GM19467 (cell line): ENCODE measurements at regions not wholly inside any gene's neighbourhood (a gene's known extent, or its start where the extent isn't known, plus 50 kb on each side); places are given as distances from the start of the nearest gene placed in this dataset.

Source experiments
- ATAC-seq: cut with Tn5 transposase; IDR thresholded peaks from one replicate; pipeline ENCODE4 v1.9.1; 2021; ENCODE audit warnings: mild to moderate bottlenecking, moderate library complexity; ENCODE audit not compliant: unreplicated experiment

DNA sequence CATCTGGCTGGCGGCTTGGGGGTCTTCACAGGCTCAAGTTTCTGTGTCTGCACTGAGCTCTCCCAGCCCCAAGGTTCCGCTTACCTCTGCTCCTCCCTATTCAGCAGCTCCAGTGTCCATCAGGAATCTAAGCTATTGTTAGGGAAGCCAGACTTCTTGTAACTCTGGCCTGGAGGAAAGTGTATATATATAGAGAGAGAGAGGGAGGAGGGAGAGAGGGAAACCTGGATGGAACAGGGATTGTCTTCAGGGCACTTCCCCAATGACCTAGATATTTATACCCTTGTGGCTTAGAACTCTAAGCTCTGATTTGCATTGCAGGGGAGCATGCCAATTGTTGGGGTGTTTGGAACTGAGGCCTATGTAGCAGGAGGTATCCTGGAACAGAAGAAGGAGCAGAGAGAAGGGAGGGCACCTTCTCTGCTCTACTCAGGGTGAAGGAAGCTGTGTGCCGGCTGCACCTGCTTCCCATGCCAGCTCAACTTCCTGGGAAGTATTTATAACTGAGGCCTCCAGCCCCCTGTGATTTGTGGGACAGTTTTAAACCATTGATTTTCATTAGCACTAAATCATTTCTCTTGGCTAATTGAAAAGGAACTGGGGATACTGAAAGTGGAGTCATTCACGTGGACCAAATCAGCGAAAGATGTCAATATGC is 70.9 kb downstream of the NAV1 start:
- ATAC-seq, result no peak

DNA sequence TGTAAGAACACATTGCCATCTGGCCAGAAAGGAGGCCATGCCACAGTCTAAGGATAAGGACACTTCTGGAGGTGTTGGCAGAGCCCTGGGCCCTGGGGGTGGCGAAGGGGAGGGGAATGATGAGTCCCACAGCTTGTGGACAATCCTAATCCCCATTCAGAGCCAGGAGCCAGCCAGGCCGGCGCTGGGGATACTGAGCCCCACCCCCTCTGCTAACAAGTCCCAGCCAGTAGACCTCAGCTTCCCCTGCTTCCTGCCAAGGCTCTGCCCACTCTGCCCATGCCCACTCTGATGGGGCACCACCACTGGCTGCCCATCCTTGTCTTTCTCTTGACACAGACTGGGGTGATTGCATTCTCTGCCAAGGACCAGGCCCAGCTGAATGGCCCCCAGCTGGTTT is 71.9 kb downstream of the NAV1 start:
- ATAC-seq, result no peak

DNA sequence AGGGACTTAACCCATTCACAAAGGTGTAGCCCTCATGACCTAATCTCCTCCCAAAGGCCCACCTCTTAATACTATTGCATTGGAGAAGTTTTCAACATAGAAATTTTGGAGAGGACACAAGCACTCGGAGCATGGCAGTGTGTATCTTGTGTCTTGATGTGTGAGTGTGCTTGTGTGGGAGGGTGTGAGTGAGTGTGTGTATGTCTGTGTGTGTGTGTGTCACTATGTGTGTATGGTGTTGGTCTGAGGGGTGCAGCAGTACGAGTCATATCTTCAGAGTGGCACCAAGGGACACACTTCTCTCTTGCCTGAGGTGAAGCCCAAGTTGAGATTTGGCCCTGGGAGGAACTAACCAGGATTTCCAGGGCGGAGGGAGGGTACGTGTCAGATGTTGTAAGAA is 73.7 kb downstream of the NAV1 start:
- no peak for ATAC-seq

DNA sequence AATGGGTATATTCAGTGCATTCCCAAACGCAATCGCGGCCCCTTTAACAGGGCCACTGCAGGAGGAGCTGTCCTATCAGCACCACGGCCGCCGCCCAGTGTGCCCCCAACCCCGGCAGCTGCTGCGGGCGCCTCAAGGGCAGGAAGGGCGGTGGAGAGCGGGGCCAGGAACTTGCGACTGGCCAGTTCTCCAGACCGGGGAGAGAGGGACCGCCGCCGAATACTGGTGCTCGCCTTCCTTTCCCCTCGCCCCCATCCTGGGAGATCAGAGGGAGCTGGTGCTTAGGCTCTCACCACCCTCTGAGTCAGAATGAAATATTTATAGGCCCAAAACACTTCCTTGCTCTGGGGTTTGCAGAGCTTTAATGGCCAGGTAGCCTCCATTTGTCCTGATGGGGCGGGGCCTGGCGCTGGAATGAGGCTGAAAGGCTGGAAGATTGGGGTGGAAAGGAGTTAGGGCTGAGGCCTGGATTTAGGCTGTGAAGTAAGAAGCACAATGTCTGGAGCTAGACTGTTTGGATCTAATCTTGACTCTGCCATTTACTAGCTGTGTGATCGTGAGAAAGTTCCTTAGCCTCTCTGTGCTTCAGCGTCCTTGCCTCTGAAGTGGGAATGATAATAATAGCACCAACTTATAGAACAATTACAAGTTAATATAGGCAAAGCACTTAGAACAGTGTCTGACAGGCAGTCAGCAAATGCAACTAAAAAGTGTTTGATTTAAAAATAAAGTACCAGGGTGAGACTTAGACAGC is 75.5 kb downstream of the NAV1 start:
- no peak for ATAC-seq

DNA sequence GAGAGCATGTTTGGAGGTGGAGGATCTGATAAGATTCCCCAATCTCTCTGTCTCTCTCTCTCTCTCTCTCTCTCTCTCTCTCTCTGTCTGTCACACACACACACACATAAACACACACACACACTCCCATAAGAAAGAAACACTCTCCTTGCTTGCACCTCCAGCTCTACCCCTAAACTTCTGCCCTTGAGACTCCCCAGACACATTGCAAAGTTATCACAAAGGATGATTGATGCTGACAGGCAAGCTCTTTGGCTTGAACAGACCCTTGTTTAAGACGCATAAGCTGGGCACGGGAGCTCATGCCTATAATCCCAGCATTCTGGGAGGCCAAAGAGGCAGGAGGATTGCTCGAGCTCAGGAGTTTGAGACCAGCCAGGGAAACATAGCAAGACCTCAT is 78.2 kb downstream of the NAV1 start:
- no peak for ATAC-seq

DNA sequence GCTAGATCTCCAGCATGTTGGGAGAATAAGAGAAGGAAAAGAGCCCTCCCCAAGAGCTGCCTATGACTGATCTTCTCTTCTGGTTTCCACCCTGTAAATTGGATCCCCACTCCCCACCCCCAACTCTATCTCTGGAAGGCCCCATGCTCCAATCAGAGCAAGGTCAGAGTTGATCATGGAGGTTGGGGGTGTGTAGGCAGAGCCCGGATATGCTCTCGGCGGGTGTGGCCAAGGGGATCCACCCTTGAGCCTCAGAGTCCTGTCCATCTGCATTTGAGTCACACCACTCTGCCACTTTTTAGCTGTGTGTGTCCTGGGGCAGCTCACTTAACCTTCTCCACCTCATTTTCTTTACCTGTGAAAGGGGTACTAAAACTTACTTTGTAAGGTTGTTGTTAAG is 79.5 kb downstream of the NAV1 start:
- no peak for ATAC-seq

DNA sequence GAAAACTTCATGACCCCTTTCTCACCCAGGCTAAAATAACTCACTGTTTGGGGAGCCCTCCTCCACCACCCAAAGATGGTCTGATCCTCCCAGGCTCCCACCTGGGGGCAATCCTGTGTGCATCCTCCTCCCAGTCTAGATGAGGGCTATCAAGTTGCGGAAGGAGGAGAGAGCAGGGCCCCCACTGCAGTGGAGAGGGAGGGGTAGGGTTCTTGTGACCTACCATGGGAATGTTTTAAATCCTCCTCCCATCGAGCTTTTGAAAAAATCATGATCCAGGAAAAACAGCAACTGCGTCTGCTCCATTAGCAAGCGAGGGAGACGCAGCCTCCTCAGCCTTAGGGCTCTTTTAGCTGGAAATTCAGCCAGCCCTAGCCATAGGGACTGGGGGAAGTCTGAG is 80.0 kb downstream of the NAV1 start:
- no peak for ATAC-seq

DNA sequence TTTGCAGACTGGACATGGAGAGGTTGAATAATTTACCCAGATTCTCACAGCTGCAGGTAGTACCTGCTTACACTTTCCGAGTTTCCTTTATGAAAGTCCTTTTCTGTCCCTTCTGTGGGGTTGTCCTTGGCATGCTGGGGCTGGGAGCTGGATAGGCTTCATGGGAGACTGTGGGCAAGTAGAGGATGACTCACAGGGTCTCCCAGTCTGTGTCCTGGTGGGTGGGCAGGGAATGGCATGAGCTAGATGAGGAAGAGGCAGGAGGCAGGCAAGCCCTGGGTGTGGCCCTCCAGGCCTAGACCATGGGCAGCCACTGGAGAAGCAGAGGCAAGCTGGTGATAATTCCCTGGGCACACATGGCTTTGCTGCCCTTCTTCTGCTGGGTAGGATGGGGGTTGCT is 80.6 kb downstream of the NAV1 start:
- ATAC-seq, result no peak

DNA sequence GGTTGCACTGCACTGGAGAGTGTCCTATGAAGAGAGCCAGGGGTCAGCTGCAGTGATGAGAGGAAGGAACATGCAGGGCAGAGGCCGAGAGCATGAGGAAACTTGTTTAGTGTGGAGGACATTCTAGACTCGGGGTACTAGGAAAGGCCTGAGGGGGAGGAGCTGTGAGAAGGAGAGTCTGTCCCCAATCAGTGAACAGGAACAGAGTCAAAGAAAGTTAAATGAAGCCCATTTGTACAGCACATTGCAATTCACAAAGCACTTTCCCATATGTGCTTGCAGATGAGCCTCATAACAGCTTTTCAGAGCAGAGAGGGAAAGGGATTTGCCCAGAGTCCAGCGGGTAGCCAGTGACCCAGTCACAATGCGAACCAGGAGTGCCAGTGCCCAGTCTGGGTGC is 83.4 kb downstream of the NAV1 start:
- ATAC-seq, result no peak

DNA sequence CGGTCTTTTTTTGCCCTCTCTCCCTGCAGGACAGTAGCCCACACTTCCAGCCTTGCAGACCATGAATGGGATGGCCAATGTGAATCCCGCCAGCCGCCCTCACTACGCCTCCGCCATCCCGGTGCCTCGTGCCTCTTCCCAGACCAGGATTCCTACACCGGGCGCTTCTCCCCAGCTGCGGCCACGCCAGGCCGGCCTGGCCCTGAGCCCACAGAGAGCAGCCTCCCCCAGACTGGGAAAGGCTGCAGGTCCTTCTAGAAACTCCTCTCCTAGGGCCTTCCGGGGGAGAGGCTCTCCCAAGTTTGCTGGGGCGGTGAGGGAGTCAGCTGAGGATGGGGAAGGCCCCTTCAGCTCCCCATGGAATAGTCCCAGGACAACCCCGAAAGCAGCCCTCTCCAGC is 83.9 kb downstream of the NAV1 start:
- ATAC-seq, result no peak

DNA sequence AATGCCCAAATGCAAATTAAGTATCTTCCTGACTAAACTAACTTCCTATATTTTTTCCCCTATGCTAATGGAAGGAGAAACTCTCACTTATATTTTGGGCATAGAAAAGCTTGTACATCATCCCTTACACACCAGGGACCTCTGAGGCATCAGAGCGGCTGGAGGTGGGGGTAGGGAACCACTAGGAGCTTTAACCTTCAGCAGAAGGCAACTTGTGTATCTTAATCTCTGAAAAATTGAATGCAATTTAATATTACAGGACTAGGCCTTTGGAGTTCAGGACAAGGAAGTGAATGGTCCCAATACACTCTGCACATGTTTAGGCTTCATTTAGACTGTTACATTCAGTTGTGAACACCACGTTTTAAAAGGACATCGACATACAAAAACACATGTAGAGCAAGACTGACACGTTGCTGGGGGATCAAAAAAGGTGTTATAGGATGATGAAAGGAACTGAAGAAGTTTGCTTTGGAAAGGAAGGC is 85.9 kb downstream of the NAV1 start:
- no peak for ATAC-seq

DNA sequence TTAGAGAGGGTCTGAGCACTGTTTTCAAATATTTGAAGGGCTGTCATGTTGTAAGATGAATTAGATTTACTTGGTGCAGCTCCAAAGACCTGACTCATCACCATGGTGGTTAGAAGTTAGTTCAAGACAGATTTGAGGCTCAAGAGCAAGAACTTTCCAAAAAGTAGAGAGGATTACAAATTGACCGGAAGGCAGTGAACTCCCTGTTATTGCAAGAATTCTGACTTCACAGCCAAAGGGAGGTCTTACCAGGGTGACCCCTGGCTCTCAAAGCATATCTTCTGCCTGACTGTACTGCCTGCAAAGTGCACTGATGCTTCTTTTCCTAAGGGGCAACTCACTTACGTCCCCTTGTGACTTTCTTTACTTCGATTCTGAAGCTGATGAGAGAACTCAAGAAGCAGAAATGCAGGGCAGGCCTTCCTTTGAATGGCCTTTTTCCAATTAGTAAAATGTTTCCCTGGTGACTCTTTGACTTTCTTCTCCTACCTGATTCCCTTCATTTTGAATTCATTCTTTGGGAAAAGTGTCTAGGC is 86.4 kb downstream of the NAV1 start:
- no peak for ATAC-seq

DNA sequence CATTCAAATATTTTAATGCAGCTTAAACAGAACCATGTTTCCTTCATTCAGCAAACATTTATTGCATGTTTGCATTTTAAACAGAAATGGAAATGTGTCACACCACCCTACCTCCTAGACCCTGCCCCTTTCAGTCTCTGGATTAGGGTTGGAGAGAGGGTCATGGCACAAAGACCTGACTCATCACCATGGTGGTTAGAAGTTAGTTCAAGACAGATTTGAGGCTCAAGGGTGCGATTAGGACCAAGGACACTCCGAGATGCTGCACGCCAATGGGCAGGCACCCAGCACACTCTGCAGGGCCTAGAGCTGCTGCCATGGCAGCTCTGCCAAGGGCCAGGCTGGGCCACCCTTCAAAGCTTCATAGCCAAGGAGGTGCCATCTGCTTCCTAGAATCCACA is 86.9 kb downstream of the NAV1 start:
- ATAC-seq, result no peak

DNA sequence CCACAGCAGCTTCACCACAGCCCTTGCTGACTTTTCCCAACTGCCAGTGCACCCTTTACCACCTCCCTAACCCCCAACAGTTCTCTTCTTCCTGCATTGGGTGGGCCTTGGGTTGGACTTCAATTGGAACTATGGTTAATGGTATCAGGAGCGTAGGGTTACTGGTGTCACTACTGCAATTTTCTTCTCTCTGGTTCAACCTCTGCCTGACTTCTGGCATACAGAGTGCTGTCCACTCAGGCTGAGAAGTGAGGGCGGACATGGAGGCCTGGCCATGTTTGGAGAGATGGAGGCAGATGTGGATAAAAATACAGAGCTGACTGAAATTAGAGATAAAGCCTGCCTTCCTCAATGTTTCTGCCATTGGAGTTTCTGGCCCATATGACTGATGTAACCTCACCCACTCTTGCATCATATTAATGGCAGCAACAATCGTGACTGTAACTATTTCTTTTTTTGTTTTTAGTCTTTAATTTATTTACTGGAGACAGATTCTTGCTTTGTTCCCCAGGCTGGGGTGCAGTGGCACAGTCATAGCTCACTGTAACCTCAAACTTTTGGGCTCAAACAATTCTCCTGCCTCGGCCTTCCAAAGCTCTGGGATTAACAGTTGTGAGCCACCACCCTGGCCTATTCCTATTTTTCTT is 87.8 kb downstream of the NAV1 start:
- no peak for ATAC-seq

DNA sequence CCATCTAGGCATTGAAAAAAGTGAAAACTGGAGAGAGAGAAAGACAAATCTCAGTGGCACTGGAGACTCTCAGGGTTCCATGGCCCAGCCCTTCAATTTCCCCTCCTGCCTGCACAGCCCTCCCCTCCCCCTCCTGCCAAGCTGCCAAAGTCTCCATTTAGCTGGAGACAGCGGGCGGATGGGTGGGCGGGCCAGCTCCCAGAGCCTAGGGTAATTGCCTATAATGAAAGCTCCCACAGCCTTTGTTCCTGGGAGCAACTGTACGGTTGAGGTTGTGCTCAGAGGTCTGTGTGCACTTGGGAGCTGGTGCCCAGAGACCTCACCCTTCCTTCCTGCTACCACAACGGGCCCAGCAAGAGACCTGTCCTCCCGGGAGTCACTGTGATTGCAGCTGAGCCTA is 89.6 kb downstream of the NAV1 start:
- no peak for ATAC-seq

DNA sequence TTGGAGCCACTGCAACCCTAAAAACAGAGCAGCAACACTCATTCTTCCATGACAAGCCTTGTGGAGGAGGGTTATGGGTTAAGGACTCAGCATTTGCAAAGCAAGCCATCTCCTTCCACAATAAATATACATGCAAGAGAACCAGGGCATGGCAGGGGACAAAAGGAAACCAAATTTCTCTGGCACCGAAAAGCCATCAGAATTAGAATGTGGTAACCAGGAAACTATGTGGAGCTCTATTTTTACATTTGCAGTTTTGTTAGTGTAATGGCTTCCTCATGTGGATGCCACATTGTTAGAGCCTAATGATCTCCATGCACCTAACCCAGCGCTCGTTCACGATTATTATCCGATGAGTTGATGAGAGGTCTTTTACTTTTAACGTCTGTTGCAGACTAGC is 91.7 kb downstream of the NAV1 start:
- ATAC-seq, result no peak

DNA sequence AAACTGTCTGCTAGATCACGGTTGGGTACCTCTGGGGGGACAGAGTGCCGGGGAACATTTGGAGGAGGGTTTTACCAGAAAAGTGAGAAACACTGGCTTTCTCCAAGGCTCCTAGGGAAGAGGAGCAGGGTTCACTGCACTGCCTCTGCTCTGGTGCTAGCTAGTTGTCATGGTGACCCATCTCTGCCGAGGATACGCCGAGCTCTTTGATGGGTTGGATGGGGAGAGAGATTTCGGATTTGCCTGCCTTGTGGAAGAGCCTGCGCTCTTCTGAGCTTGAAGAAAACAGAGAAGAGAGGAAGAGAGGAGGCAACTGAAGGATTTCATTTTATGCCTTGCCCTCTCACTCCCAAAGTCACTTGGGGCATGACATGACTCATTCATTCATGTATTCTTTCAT is 92.1 kb downstream of the NAV1 start:
- ATAC-seq, result no peak

DNA sequence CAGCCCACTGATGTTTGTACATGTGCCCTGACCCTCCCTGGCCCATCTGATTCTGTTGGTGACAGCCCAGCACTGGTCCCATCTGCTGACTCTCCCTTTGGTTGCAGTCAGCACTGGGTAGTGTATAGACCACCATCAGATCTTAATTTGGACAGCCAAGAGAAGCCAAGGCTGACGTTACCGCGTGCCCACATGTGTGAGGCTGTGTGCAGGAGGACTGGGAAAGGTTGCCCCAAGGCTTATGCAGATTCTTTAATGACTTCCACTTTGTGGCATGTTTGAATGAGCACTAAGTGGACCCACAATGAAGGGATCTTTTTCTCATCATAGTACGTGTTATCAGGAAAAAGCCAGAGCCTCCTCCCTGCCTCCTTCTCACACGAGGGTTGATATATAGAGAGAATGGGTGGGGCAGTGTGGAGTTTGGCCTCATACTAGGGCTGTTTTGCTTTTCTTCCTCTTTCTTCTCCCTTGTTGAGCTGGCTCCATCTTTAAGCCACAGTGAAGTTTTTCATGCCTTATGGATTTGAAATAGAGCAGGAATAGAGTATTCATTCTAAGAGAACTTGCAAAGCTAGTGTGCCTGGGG is 93.5 kb downstream of the NAV1 start:
- ATAC-seq, result no peak

DNA sequence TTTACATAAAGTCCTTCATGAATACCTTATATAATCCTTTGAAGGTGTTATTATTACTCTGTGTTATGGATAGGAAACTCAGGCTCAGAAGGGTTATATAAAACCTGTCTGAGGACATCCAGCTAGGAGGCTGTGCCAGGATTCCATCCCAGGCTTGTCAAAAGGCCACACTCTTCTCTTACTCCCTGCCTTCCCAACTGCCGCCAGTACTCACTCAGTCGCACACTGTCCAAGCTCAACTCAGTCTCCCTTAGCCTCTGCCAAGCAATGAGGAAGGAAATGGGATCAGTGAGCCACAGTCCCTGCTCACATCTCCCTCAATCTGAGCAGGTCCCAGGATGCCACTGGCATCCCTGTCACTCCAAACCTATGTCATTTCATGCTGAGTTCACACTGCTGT is 94.4 kb downstream of the NAV1 start:
- ATAC-seq, result no peak

DNA sequence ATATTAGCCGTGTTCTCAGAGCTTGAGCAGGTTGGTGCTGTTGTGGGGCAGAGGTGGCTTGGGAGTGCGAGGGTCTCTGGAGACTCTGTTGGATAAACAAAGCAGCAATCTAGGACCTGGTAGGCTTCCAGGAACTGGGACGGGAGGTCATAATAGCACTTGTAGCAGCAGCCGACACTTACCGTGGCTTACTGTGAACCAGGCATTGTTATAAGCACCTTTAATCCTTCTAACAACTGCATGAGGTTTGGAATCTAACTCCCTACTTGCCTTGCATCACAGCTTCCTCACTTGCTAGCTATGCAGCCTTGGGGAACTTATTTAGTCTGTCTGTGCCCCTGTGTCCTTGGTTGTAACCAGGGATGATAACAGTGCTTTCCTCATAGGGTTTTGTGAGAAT is 94.9 kb downstream of the NAV1 start:
- no peak for ATAC-seq

DNA sequence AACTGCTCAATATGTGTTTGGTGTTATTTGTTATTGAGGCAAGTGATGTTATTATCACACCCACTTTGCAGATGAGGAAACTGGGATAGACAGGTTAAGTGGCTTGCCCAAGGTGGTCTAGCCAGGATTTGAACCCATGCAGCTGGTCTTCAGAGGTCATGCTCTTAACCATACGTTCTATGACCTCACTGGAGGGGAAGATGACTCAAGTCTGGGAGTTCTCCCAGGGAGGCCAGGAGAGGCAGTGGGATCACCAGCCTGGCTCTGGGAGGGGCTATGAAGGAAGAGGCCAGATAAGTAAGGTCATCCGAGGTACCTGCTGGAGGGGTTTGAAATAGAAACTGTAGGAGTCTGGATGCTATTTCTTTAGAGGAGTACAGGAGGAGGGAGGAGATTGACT is 95.3 kb downstream of the NAV1 start:
- ATAC-seq, result no peak

DNA sequence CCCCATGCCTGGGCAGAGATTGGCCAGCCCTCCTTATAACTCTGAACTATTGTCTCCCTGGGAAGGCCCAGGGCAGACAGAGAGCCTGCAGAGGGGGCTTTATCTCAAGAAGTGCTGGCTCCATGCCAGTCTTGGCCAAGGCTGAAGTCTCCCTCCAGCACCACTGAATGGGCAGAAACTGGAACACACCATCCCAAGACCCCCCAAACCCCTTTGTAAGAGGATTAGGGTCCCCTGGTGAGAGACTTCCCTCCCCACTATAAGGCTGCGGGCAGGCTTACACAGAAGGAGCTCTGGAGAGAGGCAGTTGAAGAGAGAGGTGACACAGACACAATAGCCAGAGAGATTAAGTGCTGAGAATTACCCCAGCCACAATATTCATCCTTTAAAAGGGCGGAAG is 97.2 kb downstream of the NAV1 start:
- no peak for ATAC-seq
